Activated CD4-positive, alpha-beta T cell treated with anti-CD3 and anti-CD28 coated beads, Interleukin-2, amount 10 ng/mL, durations not matched to agents 24 days and 14 days (primary cell): ENCODE measurements at regions not wholly inside any gene's neighbourhood (a gene's known extent, or its start where the extent isn't known, plus 50 kb on each side); places are given as distances from the start of the nearest gene placed in this dataset.
"Not testable (repeated sequence)": the region's sequence is repeated elsewhere in the genome, so short reads cannot be mapped to it uniquely, and the experiment has no call there.

Experiments
- DNase-seq: peaks from one replicate; pipeline ENCODE4 v3.0.0; 2022
- H3K27ac Mint-ChIP-seq: one replicate; pipeline ENCODE4 v1.8.0; 2022; ENCODE audit warnings: mild to moderate bottlenecking, mixed read lengths
- H3K27me3 Mint-ChIP-seq: one replicate; pipeline ENCODE4 v1.8.0; 2022; ENCODE audit warnings: mixed read lengths
- H3K36me3 Mint-ChIP-seq: one replicate; pipeline ENCODE4 v1.8.0; 2022; ENCODE audit warnings: low read depth, mild to moderate bottlenecking, mixed read lengths
- H3K4me1 Mint-ChIP-seq: one replicate; pipeline ENCODE4 v1.8.0; 2021; ENCODE audit warnings: mixed read lengths
- H3K4me3 Mint-ChIP-seq: one replicate; pipeline ENCODE4 v1.8.0; 2022; ENCODE audit warnings: mild to moderate bottlenecking, moderate library complexity, mixed read lengths
- H3K9me3 Mint-ChIP-seq: one replicate; pipeline ENCODE4 v1.8.0; 2021; ENCODE audit warnings: mixed read lengths
- intact Hi-C: fragments of 100-400 bp; cut with micrococcal nuclease; formaldehyde crosslinking; loops from one replicate; pipeline ENCODE4 v1.15.1; 2023

DNA sequence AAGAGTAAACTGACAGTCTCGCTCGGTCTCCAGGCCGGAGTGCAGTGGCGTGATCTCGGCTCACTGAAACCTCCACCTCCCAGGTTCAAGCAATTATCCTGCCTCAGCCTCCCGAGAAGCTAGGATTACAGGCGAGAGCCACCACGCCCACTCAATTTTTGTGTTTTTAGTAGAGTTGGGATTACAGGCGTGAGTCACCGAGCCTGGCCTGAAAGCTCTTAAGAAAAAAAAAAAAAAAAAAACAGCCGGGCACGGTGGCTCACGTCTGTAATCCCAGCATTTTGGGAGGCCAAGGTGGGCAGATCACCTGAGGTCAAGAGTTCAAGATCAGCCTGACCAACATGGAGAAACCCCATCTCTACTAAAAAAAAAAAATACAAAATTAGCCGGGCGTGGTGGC, 55.3 kb upstream of the THOC2 start:
- H3K36me3 Mint-ChIP-seq, H3K4me1 Mint-ChIP-seq, H3K9me3 Mint-ChIP-seq, H3K27me3 Mint-ChIP-seq, H3K4me3 Mint-ChIP-seq, H3K27ac Mint-ChIP-seq, DNase-seq, intact Hi-C loops: not testable (repeated sequence)

DNA sequence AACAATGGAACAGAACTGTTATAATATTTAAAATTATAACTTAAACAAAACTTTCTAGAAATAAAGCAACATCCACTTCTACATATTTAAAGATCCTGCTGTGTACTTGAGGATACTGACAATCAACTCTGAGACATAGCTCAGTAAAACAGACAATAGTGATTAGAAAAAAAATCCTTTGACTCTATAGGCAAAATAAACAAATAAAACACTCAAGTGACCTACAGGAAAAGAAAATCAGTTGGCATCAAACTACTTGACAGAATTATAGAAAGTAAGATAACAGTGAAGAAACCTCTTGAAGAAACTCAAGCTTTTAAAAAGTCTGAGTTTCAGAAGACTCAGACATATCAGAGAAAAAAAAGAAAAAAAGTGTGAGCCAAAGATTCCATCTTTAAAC, 55.9 kb upstream of the THOC2 start:
- Mint-ChIP-seq H3K27me3 (no peaks in the 10 kb centered on the region), H3K4me1 (no peaks in the 10 kb centered on the region), H3K36me3 (no peaks in the 10 kb centered on the region), H3K27ac (no peak overlapping the region), H3K4me3 (no peak overlapping the region), H3K9me3 (no peaks in the 10 kb centered on the region)
- no peak for DNase-seq
- intact Hi-C loops, result no loop called here

DNA sequence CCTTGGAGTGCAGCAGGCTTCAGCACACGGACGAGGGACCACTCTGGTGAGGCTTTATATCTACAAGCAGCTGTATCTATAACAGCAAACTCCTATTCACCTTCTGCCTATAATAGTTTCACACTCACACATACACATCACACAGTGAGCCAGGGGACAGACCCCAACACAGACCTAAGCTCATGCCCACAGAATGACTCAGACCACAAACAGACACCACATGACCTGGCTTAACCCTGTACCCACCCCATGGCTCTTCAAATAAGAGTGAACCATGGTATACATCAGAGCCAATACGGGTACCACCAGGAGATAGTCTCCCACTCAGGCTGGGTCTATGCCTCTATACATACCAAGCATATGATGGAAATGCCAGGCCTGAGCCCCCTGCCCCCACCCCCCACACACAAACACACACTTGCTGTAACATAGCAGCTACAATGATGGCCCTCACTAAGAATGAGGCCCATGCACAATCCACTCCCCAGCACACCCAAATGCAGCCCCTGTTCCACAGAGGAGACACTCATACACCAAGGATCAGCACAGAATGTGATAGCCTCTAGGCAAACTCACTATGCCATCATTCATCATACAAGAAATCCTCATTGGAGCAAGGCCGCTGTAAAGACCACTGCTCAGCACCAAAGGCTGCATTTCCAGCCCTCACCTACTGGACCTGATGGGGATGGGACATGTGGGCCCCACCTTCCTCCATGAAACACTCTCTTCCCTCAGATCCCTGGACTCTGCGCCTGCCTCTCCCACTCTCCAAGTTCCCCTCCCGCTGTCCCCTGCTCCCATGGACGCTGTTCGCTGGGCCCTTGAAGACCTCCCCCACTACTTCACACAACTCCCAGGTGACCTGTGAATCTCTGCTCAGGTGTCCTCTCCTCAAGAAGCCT, 62.1 kb upstream of the XIAP start:
- Mint-ChIP-seq H3K9me3 (no peaks in the 10 kb centered on the region), H3K4me3 (no peak overlapping the region)
- no peak for DNase-seq

DNA sequence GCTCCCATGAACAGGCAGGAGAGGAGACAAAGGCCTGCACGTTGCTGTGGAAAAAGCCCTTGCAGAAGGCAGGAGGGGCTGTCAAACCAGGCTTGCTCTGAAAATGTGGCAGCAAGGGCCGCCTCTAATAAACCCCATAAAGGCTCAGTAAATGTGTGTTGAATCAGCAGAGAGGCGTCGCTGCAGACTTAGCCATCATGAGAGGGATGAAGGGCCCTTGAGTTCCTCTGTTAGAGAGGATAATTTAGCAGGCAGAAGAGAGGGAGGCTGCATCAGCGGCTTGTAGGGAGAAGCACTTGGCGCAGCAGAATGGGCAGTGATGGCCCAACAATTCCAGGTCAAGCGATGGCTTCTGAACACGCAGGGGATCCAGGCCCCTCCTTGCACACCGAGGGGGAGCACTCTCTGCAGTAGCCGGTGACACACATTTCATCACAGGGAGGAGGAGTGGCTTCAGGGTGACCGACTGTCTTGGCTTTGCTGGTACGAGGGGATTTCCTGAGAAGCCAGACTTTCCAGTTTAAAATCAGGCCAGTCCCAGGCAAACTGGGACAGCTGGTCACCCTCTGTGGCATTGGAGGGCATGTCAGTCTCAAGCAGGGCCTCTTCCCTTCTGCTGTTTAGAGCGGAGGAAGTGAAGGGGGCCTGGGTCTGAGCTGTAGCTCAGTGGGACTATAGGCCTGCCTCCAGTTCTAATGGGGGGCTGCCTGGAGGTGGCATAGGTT, 61.0 kb upstream of the XIAP start:
- H3K4me1 Mint-ChIP-seq, DNase-seq, H3K4me3 Mint-ChIP-seq, intact Hi-C loops, H3K9me3 Mint-ChIP-seq, H3K36me3 Mint-ChIP-seq, H3K27me3 Mint-ChIP-seq, H3K27ac Mint-ChIP-seq: not testable (repeated sequence)

More for the DNA sequence above, 62.1 kb upstream of the XIAP start:
- H3K27me3 Mint-ChIP-seq, result no peaks in the 10 kb centered on the region
- H3K36me3 Mint-ChIP-seq, result no peaks in the 10 kb centered on the region
- intact Hi-C loops, result no loop called here
- no peak overlapping the region for H3K27ac Mint-ChIP-seq
- H3K4me1 Mint-ChIP-seq, result no peaks in the 10 kb centered on the region

DNA sequence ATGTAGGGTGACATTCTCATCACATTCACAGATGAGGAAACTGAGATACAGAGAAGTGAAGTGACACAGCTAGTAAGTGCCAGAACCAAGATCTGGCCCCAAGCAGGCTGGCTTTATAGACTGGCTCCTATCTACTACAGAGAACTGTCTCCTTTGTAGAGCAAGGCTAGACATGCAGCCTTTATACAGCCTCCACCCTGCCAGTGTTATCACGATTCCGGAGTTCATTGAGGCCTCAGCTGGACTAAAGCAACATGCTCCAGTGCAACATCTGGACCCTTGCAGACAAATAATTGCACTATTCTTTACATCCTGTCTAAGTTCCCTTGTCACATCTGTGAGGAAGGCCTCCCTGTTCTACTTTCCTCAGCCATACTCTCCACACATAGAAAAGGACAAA, 58.0 kb upstream of the XIAP start:
- no peak overlapping the region for H3K4me3 Mint-ChIP-seq

DNA sequence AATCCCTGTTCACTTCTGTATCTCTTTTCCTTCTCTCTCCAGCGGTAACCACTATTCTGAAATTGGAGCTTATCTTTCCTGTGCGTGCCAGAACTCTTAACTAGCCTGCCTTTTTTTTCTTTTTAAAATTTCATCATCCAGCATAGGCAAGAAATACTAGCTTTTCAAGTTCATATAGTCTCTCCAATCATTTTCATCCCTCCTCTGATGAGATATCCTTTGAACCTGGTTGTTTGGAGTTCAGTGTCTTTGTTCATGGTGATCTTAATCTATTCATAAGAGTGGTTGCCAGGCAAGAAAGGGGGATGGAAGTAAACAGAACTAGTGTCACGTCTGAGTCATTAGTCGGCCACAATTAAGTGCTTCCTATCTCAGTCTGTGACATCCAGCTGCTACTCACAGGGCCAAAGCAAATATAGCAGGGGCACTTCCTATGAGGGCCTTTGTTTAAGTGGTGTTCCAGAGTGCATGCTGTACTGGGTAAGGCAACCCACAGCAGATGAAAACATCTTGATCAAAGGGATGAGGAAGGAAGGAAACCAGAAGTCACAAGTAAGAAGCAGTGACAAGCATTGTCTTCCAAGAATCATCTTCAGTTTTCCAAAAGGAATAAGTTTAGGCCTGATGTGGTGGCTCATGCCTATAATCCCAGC, 56.4 kb upstream of the XIAP start:
- no peaks in the 10 kb centered on the region for H3K36me3 Mint-ChIP-seq
- H3K9me3 Mint-ChIP-seq, result no peaks in the 10 kb centered on the region
- peak overlapping the region; percentile 68 for H3K27ac Mint-ChIP-seq
- no peak overlapping the region for H3K4me3 Mint-ChIP-seq
- peaks cover 7% of the 10 kb centered on the region for H3K4me1 Mint-ChIP-seq
- no peaks in the 10 kb centered on the region for H3K27me3 Mint-ChIP-seq
- intact Hi-C loops, result no loop called here
- peak; percentile 62 for DNase-seq

More for the DNA sequence above, 58.0 kb upstream of the XIAP start:
- no peaks in the 10 kb centered on the region for H3K36me3 Mint-ChIP-seq
- DNase-seq, result no peak
- no peaks in the 10 kb centered on the region for H3K27me3 Mint-ChIP-seq
- H3K9me3 Mint-ChIP-seq, result no peaks in the 10 kb centered on the region
- H3K4me1 Mint-ChIP-seq, result peaks cover 7% of the 10 kb centered on the region
- intact Hi-C loops, result no loop called here
- no peak overlapping the region for H3K27ac Mint-ChIP-seq

DNA sequence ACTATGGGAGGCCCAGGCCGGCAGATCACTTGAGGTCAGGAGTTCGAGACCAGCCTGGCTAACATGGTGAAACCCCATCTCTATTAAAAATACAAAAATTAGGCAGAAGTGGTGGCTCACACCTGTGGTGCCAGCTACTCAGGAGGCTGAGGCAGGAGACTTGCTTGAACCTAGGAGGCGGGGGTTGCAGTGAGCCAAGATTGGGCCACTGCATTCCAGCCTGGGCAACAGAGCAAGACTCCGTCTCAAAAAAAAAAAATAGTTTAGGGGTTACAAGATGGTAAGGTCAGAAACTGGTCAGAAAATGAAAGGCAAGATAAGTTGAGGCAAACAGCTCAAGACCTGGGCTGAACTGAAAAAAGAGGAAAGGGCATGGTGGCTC, 55.9 kb upstream of the XIAP start:
- H3K36me3 Mint-ChIP-seq, H3K27me3 Mint-ChIP-seq, intact Hi-C loops, H3K4me3 Mint-ChIP-seq, H3K27ac Mint-ChIP-seq, H3K9me3 Mint-ChIP-seq, DNase-seq, H3K4me1 Mint-ChIP-seq: not testable (repeated sequence)

GRCh38 chrX:123807835-123808416, 51.9 kb upstream of the XIAP start:
- no peak overlapping the region for H3K27ac Mint-ChIP-seq
- H3K4me3 Mint-ChIP-seq, result no peak overlapping the region
- H3K36me3 Mint-ChIP-seq, result no peaks in the 10 kb centered on the region
- H3K4me1 Mint-ChIP-seq, result peaks cover 7% of the 10 kb centered on the region
- intact Hi-C loops, result no loop called here
- H3K9me3 Mint-ChIP-seq, result no peaks in the 10 kb centered on the region
- DNase-seq, result no peak
- H3K27me3 Mint-ChIP-seq, result no peaks in the 10 kb centered on the region

- intact Hi-C loops, result no loop called here
- no peaks in the 10 kb centered on the region for H3K36me3 Mint-ChIP-seq
- no peak overlapping the region for H3K27ac Mint-ChIP-seq
- H3K4me1 Mint-ChIP-seq, result no peaks in the 10 kb centered on the region
- DNase-seq, result no peak
- no peaks in the 10 kb centered on the region for H3K27me3 Mint-ChIP-seq
- H3K9me3 Mint-ChIP-seq, result no peaks in the 10 kb centered on the region
- H3K4me3 Mint-ChIP-seq, result no peak overlapping the region
Measured at GRCh38 chrX:123809854-123810375, 49.9 kb upstream of the XIAP start.
